WERI-Rb-1 (cell line): ENCODE measurements at regions not wholly inside any gene's neighbourhood (a gene's known extent, or its start where the extent isn't known, plus 50 kb on each side); places are given as distances from the start of the nearest gene placed in this dataset.
"Not testable (repeated sequence)": the region's sequence is repeated elsewhere in the genome, so short reads cannot be mapped to it uniquely, and the experiment has no call there.

Experiments used
- DNase-seq: peaks from one replicate; pipeline ENCODE4 v3.0.0-alpha.2; 2020
- H3K27ac ChIP-seq: fragments of 250-450 bp; sonication (Bioruptor Pico); 2 replicates; pipeline ENCODE4 v1.5.1; 2020; ENCODE audit warnings: mild to moderate bottlenecking, moderate library complexity
- H3K27me3 ChIP-seq: fragments of 250-450 bp; sonication (Bioruptor Pico); 2 replicates; pipeline ENCODE4 v1.5.1; 2021; ENCODE audit warnings: mild to moderate bottlenecking, low read depth, moderate library complexity; ENCODE audit not compliant: insufficient read depth, severe bottlenecking
- H3K36me3 ChIP-seq: fragments of 250-450 bp; sonication (Bioruptor Pico); 2 replicates; pipeline ENCODE4 v1.5.1; 2020; ENCODE audit warnings: mild to moderate bottlenecking, moderate library complexity
- H3K4me3 ChIP-seq: 2 replicates; pipeline ENCODE4 v1.5.1; 2011; ENCODE audit warnings: low read depth, mild to moderate bottlenecking, control low read depth, low read length
- H3K9me3 ChIP-seq: fragments of 250-450 bp; sonication (Bioruptor Pico); 2 replicates; pipeline ENCODE4 v1.5.1; 2021; ENCODE audit warnings: mild to moderate bottlenecking, moderate library complexity; ENCODE audit not compliant: severe bottlenecking

DNA sequence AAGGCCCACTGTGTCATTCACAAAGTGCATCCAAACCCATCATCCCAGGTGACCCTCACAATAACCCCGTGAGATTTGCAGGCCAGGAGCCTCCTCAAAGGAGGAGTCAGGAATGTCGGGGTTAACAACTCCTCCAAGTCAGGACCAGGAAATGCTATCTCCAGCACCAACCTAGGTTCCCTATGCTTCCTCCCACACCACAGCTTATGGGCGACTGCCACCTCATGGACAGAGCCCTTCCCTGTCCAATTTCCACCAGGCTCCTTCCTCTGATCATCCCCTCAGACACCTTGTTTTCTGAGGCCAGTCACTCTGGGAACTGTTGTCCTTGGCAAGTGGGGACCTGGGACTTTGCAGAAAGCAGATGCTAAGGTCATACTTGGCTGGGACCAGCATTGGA lies 77.8 kb downstream of the LIMS3 start:
- H3K4me3 ChIP-seq, H3K9me3 ChIP-seq, H3K27ac ChIP-seq, H3K27me3 ChIP-seq, H3K36me3 ChIP-seq: not testable (repeated sequence)
- peak; percentile 2 for DNase-seq

DNA sequence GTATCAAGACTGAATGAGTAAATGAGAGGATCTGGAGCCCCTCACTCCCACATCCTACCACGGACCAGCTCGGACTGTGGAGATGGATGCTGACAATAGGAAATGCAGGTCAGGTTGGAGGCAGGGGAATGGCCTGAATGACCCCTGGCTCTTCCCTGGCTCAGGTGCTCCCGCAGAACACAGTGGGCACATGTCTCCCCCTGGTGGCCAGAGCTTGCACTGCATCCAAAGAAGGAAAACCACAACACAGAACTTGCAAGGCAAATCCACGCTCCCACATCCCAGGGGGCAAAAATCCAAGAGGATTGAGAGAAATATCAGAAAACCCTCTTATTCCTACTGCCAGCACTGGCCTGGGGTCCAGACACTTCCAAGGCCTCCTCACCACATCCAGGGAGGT lies 82.3 kb downstream of the LIMS3 start:
- not testable (repeated sequence) for H3K27ac ChIP-seq, H3K9me3 ChIP-seq, H3K36me3 ChIP-seq, H3K27me3 ChIP-seq, H3K4me3 ChIP-seq, DNase-seq

DNA sequence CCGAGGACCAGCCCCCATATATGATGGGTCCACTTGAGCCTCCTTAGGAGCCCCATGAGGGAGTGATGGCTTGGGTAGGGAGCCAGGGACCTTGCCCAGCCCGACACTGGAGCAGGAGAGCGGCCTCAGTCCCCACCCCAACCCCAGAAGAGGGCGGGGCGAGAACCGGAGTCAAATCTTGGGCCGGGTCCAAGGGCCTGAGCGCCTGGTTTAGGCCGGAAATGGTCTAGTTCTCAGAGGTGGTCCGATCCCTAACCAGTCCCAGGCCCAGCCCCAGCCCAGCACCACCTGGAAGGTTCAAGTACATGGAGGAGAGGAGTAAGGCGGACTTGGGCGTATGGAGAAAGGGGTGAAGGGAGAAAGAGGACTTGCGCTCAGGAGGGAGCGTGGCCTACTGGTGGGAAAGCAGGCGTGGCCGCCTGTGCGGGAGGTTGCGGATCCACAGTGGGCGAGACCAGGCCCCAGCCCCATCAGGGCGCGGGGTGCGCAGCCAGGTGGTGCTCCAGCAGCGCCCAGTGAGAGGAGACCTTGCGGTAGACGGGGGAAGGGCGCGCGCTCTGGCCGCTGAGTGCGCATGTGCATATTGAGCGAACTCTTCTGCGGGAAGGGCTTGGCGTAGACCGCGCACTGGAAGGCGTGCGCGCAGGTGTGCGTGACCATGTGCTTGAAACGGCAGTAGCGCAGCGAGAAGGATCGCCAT lies 88.1 kb downstream of the LIMS3 start:
- not testable (repeated sequence) for H3K36me3 ChIP-seq

DNA sequence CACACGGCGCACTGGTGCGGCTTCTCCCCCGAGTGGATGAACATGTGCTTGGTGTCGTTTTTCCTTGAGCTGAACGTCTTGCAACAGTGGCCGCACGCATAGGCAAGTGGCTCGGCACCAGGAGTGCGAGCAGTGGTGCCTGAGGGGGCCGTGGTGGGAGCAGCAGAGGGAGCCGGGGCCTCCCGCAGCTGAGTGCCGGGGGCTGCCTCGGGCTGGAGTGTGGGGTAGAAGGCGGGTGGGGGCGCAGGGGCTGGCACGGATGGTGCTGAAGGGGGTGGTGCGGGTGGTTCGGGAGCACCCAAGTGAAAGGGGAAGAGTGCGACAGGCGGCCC lies 88.6 kb downstream of the LIMS3 start:
- H3K4me3 ChIP-seq, DNase-seq, H3K36me3 ChIP-seq, H3K27ac ChIP-seq, H3K9me3 ChIP-seq, H3K27me3 ChIP-seq: not testable (repeated sequence)

More for the DNA sequence above, 88.1 kb downstream of the LIMS3 start:
- not testable (repeated sequence) for H3K27me3 ChIP-seq, H3K4me3 ChIP-seq, H3K27ac ChIP-seq, H3K9me3 ChIP-seq, DNase-seq

DNA sequence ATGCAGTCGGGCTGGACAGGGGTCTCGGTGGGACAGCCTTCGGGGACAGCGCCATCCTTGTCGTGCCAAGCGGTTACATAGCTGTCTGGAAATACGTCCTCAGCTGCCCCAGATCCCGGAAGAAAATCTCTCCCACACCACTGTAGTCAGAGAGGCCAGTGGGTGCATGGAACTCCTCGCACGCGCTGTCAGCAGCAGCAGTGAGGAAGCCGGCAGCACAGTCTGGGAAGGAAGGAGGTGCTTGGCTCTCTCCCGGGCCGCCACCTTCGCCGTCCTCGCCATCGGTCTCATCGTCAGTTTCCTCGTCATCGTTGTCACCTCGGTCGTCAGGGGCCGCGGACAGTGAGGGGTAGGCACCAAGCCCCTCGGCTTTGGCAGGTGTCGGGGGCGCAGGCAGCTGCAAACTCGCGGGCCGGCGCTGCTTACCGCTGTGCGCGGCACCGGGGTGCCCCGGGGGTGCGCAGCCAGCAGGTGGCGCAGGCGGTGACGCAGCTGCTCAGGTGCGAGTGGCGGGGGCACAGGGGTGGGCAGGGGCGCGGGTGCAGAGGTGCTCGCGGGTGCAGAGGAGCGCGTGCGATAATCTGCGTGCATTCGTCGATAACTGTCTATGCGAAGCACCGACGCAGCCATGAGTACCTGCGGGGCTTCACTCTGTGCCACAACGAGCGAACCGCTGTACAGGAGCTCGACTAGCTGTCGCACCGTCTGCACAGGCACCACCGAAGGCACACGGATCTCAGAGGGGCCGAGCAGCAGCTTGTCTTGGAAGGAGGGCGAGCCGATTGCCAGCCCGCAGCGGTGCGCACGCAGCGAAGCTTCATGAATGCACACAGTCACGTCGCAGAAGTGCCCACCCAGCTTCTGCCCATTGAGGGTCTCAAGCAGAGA lies 89.2 kb downstream of the LIMS3 start:
- not testable (repeated sequence) for H3K36me3 ChIP-seq, H3K4me3 ChIP-seq, H3K27me3 ChIP-seq, H3K27ac ChIP-seq, DNase-seq, H3K9me3 ChIP-seq

DNA sequence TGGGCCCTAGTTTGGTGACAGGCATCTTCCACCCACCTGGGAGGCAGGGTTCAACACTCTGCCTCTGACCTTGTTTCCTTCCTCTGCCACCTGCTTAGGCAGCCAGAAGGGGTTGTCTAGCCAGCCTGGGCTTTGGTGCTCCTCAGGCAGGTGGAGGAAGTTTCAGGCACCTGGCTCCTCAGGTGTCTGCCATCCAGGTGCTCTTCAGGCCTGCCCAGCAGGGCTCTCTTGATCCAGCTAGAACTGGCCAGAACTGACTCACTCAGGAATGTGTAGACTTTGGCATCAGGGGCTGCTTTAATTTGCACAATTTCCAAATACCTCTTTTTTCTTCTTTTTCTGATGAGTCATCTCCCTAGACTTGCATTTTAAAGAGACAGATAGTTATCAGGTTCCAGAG lies 100.9 kb downstream of the LIMS3 start:
- not testable (repeated sequence) for H3K9me3 ChIP-seq, H3K27me3 ChIP-seq, H3K36me3 ChIP-seq, DNase-seq, H3K4me3 ChIP-seq, H3K27ac ChIP-seq

DNA sequence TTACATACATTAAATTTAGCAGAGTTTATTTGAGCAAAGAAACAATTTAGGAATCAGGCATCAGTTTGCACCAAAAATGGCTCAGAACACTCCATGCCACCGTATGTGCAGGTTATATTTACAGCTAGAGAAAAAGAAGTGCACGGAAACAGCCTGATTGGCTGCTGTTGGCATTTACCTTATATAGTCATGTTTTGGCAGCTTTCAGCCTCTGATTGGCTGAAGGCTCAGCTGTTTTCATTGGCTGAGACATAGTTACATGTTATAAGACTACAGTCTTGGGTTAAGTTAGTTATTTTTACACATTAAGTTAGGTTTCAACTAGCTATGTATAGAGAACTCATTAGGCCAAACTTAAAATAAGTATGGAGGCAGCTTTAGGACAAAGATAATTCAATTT lies 104.0 kb downstream of the LIMS3 start:
- not testable (repeated sequence) for H3K27me3 ChIP-seq, H3K36me3 ChIP-seq, DNase-seq, H3K27ac ChIP-seq, H3K9me3 ChIP-seq, H3K4me3 ChIP-seq

DNA sequence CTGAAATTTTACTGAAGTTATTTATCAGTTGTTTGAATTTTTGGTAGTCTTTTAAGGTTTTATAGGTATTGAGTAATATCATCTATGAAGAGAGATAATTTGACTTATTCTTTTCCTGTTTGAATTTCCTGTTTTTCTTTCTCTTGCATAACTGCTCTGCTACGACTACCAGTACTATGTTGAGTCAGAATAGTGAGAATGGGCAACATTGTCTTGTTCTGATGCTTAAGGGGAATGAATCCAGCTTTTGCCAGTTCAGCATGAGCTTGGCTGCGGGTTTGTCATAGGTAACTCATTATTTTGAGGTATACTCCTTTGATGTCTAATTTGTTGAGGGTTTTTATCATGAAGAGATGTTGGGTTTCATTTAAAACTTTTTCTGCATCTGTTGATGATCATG lies 102.2 kb downstream of the MALL start:
- not testable (repeated sequence) for H3K27me3 ChIP-seq, H3K9me3 ChIP-seq, H3K36me3 ChIP-seq, H3K4me3 ChIP-seq, DNase-seq, H3K27ac ChIP-seq

DNA sequence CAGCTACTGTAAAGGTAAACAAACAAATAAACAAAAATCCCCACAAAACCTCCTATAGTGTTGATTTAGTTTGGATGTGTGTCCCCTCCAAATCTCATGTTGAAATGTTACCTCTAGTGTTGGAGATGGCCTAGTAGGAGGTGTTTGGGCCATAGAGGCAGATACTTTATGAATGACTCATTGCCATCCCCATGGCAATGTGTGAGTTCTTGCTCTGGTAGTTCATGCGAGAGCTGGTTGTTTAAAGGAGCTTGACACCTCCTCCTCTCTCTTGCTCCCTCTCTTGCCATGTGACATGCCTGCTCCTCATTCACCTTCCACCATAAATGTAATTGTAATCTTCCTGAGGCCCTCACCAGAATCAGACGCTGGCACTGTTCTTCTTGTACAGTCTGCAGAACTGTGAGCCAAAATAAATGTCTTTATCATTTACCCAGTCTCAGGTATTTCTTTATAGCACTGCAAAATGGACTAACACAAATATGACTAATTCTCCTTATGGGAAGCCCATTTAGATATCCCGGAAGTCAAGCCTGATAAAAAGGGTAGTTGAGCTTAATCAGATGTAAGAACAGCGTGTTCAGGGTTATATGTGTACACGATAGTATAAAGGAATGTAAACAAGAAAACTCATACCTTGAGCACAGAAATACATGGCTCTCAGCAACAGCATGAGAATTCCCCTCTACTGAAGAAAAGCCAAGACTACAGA lies 99.1 kb downstream of the MALL start:
- H3K9me3 ChIP-seq, H3K4me3 ChIP-seq, DNase-seq: not testable (repeated sequence)

DNA sequence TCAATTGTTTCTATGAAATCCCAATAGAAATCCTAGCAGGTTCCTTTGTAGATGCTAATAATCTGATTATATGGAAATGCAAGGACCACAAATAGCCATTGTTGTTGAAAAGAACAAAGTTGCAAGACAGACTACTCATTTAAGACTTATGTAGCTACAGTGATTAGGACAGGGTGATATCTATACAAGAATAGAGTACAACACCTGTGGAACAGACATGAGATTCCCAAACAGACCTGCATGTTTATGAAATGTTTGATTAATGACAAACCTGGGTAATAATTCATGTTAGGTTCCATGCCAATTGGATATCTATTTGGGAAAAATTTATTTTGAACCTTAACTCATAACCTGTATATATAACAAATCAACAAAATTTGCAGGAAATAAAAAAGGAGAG lies 95.4 kb downstream of the MALL start:
- H3K9me3 ChIP-seq, DNase-seq, H3K27ac ChIP-seq, H3K4me3 ChIP-seq, H3K36me3 ChIP-seq, H3K27me3 ChIP-seq: not testable (repeated sequence)

More for the DNA sequence above, 99.1 kb downstream of the MALL start:
- H3K36me3 ChIP-seq, H3K27me3 ChIP-seq, H3K27ac ChIP-seq: not testable (repeated sequence)

DNA sequence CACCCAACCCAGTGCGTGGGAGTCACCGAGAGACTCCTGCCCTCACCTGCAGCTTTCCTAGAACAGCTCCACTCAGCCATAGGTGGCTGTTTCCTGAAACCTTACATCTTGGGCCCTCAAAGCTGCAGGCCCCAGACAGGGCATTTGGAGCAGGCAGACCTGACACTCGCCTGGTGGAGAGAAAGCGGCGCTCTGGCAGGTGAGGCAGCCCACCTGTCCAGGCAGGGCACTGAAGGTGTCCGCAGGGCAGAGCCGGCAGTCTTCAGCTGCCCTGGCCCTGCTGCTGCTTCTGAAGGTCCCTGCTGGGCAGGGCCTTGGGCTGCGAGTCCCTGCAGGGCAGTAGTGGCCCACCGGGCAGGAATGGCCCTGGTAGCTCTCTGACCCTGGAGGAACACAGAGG lies 93.3 kb downstream of the MALL start:
- H3K27ac ChIP-seq, H3K36me3 ChIP-seq, DNase-seq, H3K4me3 ChIP-seq, H3K27me3 ChIP-seq, H3K9me3 ChIP-seq: not testable (repeated sequence)

DNA sequence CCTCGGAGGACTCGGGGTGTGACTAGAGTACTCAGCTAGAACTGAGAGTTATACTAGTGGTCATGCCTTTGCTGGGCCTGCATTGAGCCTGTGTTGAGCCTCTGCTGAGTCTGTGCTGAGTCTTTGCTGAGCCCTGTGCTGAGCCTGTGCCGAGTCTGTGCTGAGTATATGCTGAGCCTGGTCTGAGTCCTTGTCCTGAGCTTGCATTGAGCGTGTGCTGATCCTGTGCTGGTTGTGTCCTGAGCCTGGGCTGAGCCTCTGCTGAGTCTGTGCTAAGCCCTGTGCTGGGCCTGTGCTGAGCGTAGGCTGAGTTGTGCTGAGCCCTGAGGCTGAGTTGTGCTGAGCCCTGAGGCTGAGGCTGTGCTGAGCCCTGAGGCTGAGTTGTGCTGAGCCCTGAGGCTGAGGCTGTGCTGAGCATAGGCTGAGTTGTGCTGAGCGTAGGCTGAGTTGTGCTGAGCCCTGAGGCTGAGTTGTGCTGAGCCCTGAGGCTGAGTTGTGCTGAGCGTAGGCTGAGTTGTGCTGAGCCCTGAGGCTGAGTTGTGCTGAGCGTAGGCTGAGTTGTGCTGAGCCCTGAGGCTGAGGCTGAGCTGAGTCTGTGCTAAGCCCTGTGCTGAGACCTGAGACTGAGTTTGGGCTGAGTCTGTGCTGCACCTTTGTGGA lies 89.4 kb downstream of the MALL start:
- H3K27me3 ChIP-seq, H3K9me3 ChIP-seq, H3K27ac ChIP-seq, H3K4me3 ChIP-seq, DNase-seq, H3K36me3 ChIP-seq: not testable (repeated sequence)

DNA sequence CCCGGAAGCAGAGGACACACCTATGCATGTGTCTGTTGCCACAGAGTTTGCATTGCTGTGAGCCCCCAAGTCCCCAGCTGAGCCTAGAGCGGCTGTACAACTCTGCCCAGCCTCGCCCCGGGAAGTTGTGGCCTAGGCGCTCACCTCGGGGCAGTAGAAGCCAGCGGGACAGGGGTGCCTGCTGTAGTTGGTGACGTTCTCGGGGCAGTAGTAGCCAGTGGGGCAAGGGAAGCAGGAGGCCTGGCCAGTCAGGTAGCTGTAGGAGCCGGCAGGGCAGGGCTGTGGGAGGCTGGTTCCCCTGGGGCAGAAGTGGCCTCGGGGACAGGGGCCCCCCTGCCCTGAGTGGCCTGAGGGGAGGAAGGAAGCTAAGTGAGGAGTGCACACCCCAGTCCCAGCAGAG lies 87.2 kb downstream of the MALL start:
- not testable (repeated sequence) for DNase-seq, H3K27me3 ChIP-seq, H3K36me3 ChIP-seq, H3K4me3 ChIP-seq, H3K27ac ChIP-seq, H3K9me3 ChIP-seq

DNA sequence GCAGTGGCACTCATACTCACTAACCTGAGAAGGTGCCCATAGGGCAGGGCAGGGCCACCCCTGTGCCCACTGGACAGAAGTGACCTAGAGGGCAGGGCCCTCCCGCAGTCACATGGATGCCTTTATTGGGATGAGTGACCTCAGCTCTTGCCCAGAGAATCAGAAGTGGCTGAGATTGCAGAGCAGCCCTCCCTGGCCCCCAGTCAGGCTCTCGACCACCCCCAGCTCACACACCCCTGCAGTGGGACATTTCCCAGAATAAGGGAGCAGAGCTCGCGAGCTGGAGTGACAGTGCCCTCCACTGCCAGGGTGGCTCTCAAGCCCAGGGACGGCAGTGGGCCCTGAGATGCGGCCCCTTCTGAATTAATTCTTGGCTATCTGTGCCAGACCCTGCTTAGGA lies 84.7 kb downstream of the MALL start:
- not testable (repeated sequence) for H3K9me3 ChIP-seq, H3K36me3 ChIP-seq, DNase-seq, H3K4me3 ChIP-seq, H3K27ac ChIP-seq, H3K27me3 ChIP-seq
